Mesodermal cell (in vitro differentiated cells): ENCODE measurements at regions not wholly inside any gene's neighbourhood (a gene's known extent, or its start where the extent isn't known, plus 50 kb on each side); places are given as distances from the start of the nearest gene placed in this dataset.

Experiments used
- H3K27ac ChIP-seq: 2 replicates; pipeline ENCODE4 v1.7.0; 2013; ENCODE audit warnings: mild to moderate bottlenecking, low read depth, low read length, moderate library complexity; ENCODE audit not compliant: severe bottlenecking
- H3K36me3 ChIP-seq: 2 replicates; pipeline ENCODE4 v1.7.1; 2013; ENCODE audit warnings: mild to moderate bottlenecking, low read length, moderate library complexity; ENCODE audit not compliant: control insufficient read depth, insufficient read depth
- H3K4me1 ChIP-seq: one replicate; pipeline ENCODE4 v1.7.1; 2013; ENCODE audit warnings: mild to moderate bottlenecking, low read length; ENCODE audit not compliant: insufficient read depth, control insufficient read depth, poor library complexity, severe bottlenecking
- H3K4me3 ChIP-seq: 2 replicates; pipeline ENCODE4 v1.7.0; 2013; ENCODE audit warnings: low read length, control low read depth, mild to moderate bottlenecking; ENCODE audit not compliant: insufficient read depth, poor library complexity, severe bottlenecking; ENCODE audit errors: extremely low read depth
- H3K9me3 ChIP-seq: 2 replicates; pipeline ENCODE4 v1.7.1; 2013; ENCODE audit warnings: mild to moderate bottlenecking, low read length, moderate library complexity; ENCODE audit not compliant: control insufficient read depth
- WGBS, 2 experiments: methylation state at CpG; one replicate each; pipeline ENCODE4 v1.1.5; 2013; ENCODE audit warnings: missing lambda C conversion rate in 2 of 2; ENCODE audit not compliant: insufficient coverage in 2 of 2; 5-methylcytosine and 5-hydroxymethylcytosine counted together

- Histone ChIP-seq H3K27ac (no peak overlapping the region), H3K4me1 (no peaks in the 10 kb centered on the region), H3K4me3 (no peak overlapping the region), H3K36me3 (no peaks in the 10 kb centered on the region), H3K9me3 (peaks cover 10% of the 10 kb centered on the region)
- WGBS, 2 experiments: 100% methylated on average over 1 of the region's 1 CpG
These were observed 1098.9 kb upstream of the CHAC2 start for GRCh38 chr2:52668724-52669123.

GRCh38 chr2:52659546-52659945 lies 1108.1 kb upstream of the CHAC2 start:
- Histone ChIP-seq H3K36me3 (no peaks in the 10 kb centered on the region), H3K4me3 (no peak overlapping the region), H3K27ac (no peak overlapping the region), H3K4me1 (no peaks in the 10 kb centered on the region), H3K9me3 (no peaks in the 10 kb centered on the region)
- WGBS, 2 experiments: no CpG with 5 or more reads among the region's 3 CpGs

GRCh38 chr2:52658598-52658997 lies 1109.0 kb upstream of the CHAC2 start:
- H3K36me3 ChIP-seq: no peaks in the 10 kb centered on the region
- H3K4me3 ChIP-seq: no peak overlapping the region
- no peaks in the 10 kb centered on the region for H3K9me3 ChIP-seq
- no peak overlapping the region for H3K27ac ChIP-seq
- WGBS, 2 experiments: no CpG with 5 or more reads among the region's 1 CpG
- no peaks in the 10 kb centered on the region for H3K4me1 ChIP-seq

GRCh38 chr2:52639692-52640091 lies 1127.9 kb upstream of the CHAC2 start:
- WGBS, 2 experiments: 80 to 83% methylated on average over 1 of the region's 2 CpGs
- no peak overlapping the region for H3K27ac ChIP-seq
- H3K9me3 ChIP-seq: no peaks in the 10 kb centered on the region

GRCh38 chr2:52632543-52632942 lies 1135.1 kb upstream of the CHAC2 start:
- no peak overlapping the region for H3K4me3 ChIP-seq
- no peaks in the 10 kb centered on the region for H3K36me3 ChIP-seq
- H3K9me3 ChIP-seq: no peaks in the 10 kb centered on the region
- H3K27ac ChIP-seq: no peak overlapping the region
- 82 to 90% methylated on average over 6 of the region's 6 CpGs for WGBS, 2 experiments
- H3K4me1 ChIP-seq: no peaks in the 10 kb centered on the region

More at GRCh38 chr2:52639692-52640091, 1127.9 kb upstream of the CHAC2 start:
- no peak overlapping the region for H3K4me3 ChIP-seq
- H3K4me1 ChIP-seq: no peaks in the 10 kb centered on the region
- no peaks in the 10 kb centered on the region for H3K36me3 ChIP-seq

- H3K27ac ChIP-seq: no peak overlapping the region
- no peaks in the 10 kb centered on the region for H3K4me1 ChIP-seq
- no peak overlapping the region for H3K4me3 ChIP-seq
- no peaks in the 10 kb centered on the region for H3K36me3 ChIP-seq
- WGBS, 2 experiments: 85 to 91% methylated on average over 8 to 9 of the region's 11 CpGs
- no peaks in the 10 kb centered on the region for H3K9me3 ChIP-seq
These were observed 1137.7 kb upstream of the CHAC2 start for GRCh38 chr2:52629944-52630343.

- no peaks in the 10 kb centered on the region for H3K9me3 ChIP-seq
- H3K4me3 ChIP-seq: no peak overlapping the region
- H3K27ac ChIP-seq: no peak overlapping the region
- no peaks in the 10 kb centered on the region for H3K4me1 ChIP-seq
- no peaks in the 10 kb centered on the region for H3K36me3 ChIP-seq
- WGBS, 2 experiments: 93 to 96% methylated on average over 23 to 34 of the region's 36 CpGs
These were observed 1138.1 kb upstream of the CHAC2 start for GRCh38 chr2:52629531-52629930.

- no peaks in the 10 kb centered on the region for H3K36me3 ChIP-seq
- H3K27ac ChIP-seq: no peak overlapping the region
- no peaks in the 10 kb centered on the region for H3K4me1 ChIP-seq
- WGBS, 2 experiments: 78 to 93% methylated on average over 1 to 2 of the region's 2 CpGs
- H3K9me3 ChIP-seq: no peaks in the 10 kb centered on the region
- H3K4me3 ChIP-seq: no peak overlapping the region
These were observed 1145.3 kb upstream of the CHAC2 start for GRCh38 chr2:52622266-52622665.

- 23 to 33% methylated on average over 3 of the region's 4 CpGs for WGBS, 2 experiments
- peaks cover 4% of the 10 kb centered on the region for H3K4me1 ChIP-seq
These were observed 1154.5 kb upstream of the CHAC2 start for GRCh38 chr2:52613064-52613463.

GRCh38 chr2:52611759-52612158 lies 1155.8 kb upstream of the CHAC2 start:
- Histone ChIP-seq H3K4me1 (peaks cover 4% of the 10 kb centered on the region), H3K27ac (no peak overlapping the region), H3K9me3 (peaks cover 6% of the 10 kb centered on the region), H3K36me3 (no peaks in the 10 kb centered on the region), H3K4me3 (no peak overlapping the region)
- WGBS, 2 experiments: 33 to 78% methylated on average over 1 of the region's 2 CpGs

More at GRCh38 chr2:52613064-52613463, 1154.5 kb upstream of the CHAC2 start:
- H3K36me3 ChIP-seq: no peaks in the 10 kb centered on the region
- H3K4me3 ChIP-seq: no peak overlapping the region
- no peak overlapping the region for H3K27ac ChIP-seq
- H3K9me3 ChIP-seq: peaks cover 6% of the 10 kb centered on the region

GRCh38 chr2:52608030-52608429 lies 1159.6 kb upstream of the CHAC2 start:
- Histone ChIP-seq H3K27ac (no peak overlapping the region), H3K4me3 (no peak overlapping the region), H3K4me1 (peaks cover 4% of the 10 kb centered on the region), H3K9me3 (no peaks in the 10 kb centered on the region), H3K36me3 (no peaks in the 10 kb centered on the region)
- 77 to 92% methylated on average over 1 to 2 of the region's 2 CpGs for WGBS, 2 experiments
